Suprapubic skin (tissue), 4 donors: ENCODE measurements at regions not wholly inside any gene's neighbourhood (a gene's known extent, or its start where the extent isn't known, plus 50 kb on each side); places are given as distances from the start of the nearest gene placed in this dataset.

ENCODE experiments used
- DNase-seq, 2 donors: peaks; one replicate each; pipeline ENCODE4 v3.0.0-alpha.2; 2019; ENCODE audit warnings: low spot score in 2 of 2
- H3K27ac ChIP-seq: fragments of 200-600 bp; sonication (generic); one replicate; pipeline ENCODE4 v1.5.1; 2019
- H3K27me3 ChIP-seq: fragments of 200-600 bp; sonication (generic); one replicate; pipeline ENCODE4 v1.5.1; 2019
- H3K36me3 ChIP-seq: fragments of 200-600 bp; sonication (generic); one replicate; pipeline ENCODE4 v1.5.1; 2019
- H3K4me1 ChIP-seq: fragments of 200-600 bp; sonication (generic); one replicate; pipeline ENCODE4 v1.5.1; 2019
- H3K4me3 ChIP-seq: fragments of 200-600 bp; sonication (generic); one replicate; pipeline ENCODE4 v1.5.1; 2019; ENCODE audit warnings: mild to moderate bottlenecking
- H3K9me3 ChIP-seq: fragments of 200-600 bp; sonication (generic); one replicate; pipeline ENCODE4 v1.5.1; 2019
- EP300 ChIP-seq: sonication (generic); formaldehyde crosslinking; IDR thresholded peaks from one replicate; pipeline ENCODE4 v1.6.1; 2017; ENCODE audit warnings: antibody characterized with exemption
- POLR2A ChIP-seq, 2 donors: fragments of 450-650 bp; IDR thresholded peaks; one replicate each; pipeline ENCODE4 v1.6.1; 2017; ENCODE audit warnings: antibody characterized with exemption in 2 of 2, mild to moderate bottlenecking in 2 of 2, moderate library complexity in 2 of 2
- POLR2AphosphoS5 ChIP-seq, 3 donors: sonication (generic); formaldehyde crosslinking; IDR thresholded peaks; one replicate each; pipeline ENCODE4 v1.6.1; 2017; ENCODE audit warnings: antibody characterized with exemption in 3 of 3
- WGBS: methylation state at CpG from one replicate; pipeline ENCODE4 v1.1.5; 2018; 5-methylcytosine and 5-hydroxymethylcytosine counted together
- TF ChIP-seq, protein P1 (sequence below), 2 donors: fragments of 200-600 bp in 1 of 2; fragments of 450-650 bp in 1 of 2; sonication (generic) in 1 of 2; IDR thresholded peaks; one replicate each; pipeline ENCODE4 v1.5.1; 2016 to 2019; ENCODE audit warnings: antibody characterized with exemption in 2 of 2, mild to moderate bottlenecking in 1 of 2, moderate library complexity in 1 of 2

DNA sequence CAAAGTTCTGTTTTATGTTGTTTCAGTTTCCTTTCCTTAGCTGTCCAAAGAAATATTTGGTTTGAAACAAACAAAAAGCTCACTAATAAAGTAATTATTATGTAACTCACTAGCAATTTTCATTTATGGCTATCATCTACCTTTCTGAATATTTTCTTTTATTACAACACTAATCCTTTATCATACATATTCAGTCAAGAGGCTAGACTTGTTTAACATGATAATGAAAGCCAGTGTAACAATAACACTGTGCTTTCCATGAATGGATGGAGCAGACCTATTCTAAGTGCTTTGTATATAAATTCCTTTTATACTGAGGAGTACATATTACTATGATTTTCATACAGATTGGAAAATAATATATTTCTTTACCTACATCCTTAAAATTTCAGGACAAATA is 972.8 kb upstream of the ADGRL4 start:
- TF ChIP-seq POLR2AphosphoS5 (IDR thresholded peaks at IDR 0.05) (no peak), POLR2A (IDR thresholded peaks at IDR 0.05) (no peak), EP300 (no peak)
- TF ChIP-seq, protein P1, sequence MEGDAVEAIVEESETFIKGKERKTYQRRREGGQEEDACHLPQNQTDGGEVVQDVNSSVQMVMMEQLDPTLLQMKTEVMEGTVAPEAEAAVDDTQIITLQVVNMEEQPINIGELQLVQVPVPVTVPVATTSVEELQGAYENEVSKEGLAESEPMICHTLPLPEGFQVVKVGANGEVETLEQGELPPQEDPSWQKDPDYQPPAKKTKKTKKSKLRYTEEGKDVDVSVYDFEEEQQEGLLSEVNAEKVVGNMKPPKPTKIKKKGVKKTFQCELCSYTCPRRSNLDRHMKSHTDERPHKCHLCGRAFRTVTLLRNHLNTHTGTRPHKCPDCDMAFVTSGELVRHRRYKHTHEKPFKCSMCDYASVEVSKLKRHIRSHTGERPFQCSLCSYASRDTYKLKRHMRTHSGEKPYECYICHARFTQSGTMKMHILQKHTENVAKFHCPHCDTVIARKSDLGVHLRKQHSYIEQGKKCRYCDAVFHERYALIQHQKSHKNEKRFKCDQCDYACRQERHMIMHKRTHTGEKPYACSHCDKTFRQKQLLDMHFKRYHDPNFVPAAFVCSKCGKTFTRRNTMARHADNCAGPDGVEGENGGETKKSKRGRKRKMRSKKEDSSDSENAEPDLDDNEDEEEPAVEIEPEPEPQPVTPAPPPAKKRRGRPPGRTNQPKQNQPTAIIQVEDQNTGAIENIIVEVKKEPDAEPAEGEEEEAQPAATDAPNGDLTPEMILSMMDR (IDR thresholded peaks at IDR 0.05): no peak
- Histone ChIP-seq H3K4me3 (no peak overlapping the region), H3K9me3 (no peaks in the 10 kb centered on the region), H3K36me3 (no peaks in the 10 kb centered on the region), H3K4me1 (peaks cover 11% of the 10 kb centered on the region), H3K27ac (no peak overlapping the region), H3K27me3 (no peaks in the 10 kb centered on the region)
- DNase-seq: no peak

DNA sequence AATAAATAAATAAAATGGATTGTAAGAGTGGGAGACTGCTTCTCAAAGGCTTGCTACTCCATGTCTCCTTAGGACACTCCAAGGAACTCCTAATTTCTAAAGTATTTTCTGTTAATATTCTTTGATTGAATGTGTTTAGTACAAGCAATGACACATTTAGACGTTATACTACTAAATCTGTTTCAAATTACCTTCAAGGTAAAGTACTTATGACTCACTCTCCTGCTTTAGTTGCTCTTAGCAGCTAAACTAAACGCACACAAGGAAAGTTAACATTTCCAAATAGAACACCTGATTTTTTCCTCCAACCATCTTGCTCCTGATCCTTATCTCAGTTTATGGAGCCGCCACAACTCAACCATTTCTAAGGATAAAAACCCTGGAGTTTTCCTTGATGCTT is 969.8 kb upstream of the ADGRL4 start:
- no peaks in the 10 kb centered on the region for H3K4me1 ChIP-seq
- no peak overlapping the region for H3K4me3 ChIP-seq
- H3K27me3 ChIP-seq: no peaks in the 10 kb centered on the region
- no peaks in the 10 kb centered on the region for H3K36me3 ChIP-seq
- H3K27ac ChIP-seq: no peak overlapping the region
- TF ChIP-seq, protein P1 (IDR thresholded peaks at IDR 0.05): no peak
- TF ChIP-seq POLR2A (IDR thresholded peaks at IDR 0.05) (no peak), EP300 (no peak), POLR2AphosphoS5 (IDR thresholded peaks at IDR 0.05) (no peak)
- no peaks in the 10 kb centered on the region for H3K9me3 ChIP-seq
- 62% methylated on average over 3 of the region's 3 CpGs for WGBS
- no peak for DNase-seq

DNA sequence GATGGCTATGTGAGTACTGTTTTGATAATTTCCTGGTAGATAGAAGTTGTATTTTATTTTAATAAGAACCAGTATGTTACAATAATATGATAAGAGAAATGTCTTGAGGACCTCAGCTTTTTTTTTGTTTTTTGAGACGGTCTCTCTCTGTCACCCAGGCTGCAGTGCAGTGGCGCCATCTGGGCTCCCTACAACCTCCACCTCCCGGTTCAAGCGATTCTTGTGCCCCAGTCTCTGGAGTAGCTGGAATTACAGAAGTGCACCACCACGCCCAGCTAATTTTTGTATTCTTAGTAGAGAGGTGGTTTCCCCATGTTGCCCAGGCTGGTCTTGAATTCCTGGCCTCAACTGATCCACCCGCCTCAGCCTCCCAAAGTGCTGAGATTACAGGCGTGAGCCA is 968.1 kb upstream of the ADGRL4 start:
- TF ChIP-seq POLR2AphosphoS5 (IDR thresholded peaks at IDR 0.05) (no peak), EP300 (no peak), POLR2A (IDR thresholded peaks at IDR 0.05) (no peak)
- TF ChIP-seq, protein P1 (IDR thresholded peaks at IDR 0.05): no peak
- Histone ChIP-seq H3K4me1 (no peaks in the 10 kb centered on the region), H3K9me3 (no peaks in the 10 kb centered on the region), H3K36me3 (no peaks in the 10 kb centered on the region), H3K4me3 (no peak overlapping the region), H3K27ac (no peak overlapping the region), H3K27me3 (no peaks in the 10 kb centered on the region)
- no peak for DNase-seq
- WGBS: 93% methylated on average over 7 of the region's 7 CpGs

DNA sequence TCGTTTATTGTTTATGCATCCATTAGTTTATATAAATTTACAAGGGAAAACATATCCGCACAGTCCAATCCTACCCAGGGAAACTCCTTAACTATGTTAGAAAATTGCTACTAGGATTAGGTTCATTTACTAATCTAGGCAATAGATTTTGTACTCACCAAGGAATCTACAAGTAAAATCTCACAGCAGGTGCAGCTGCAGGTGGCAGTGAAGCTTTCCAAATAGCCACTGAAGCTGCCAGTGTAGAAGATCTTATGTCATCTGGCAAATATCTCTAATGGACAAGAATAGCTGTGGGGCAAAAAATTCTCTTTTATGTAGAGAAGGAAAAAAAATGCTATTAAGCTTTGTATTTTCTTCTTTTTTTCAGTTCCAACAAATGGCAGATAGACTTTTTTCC is 963.4 kb upstream of the ADGRL4 start:
- Histone ChIP-seq H3K27me3 (no peaks in the 10 kb centered on the region), H3K4me3 (no peak overlapping the region), H3K9me3 (no peaks in the 10 kb centered on the region), H3K27ac (no peak overlapping the region), H3K36me3 (no peaks in the 10 kb centered on the region), H3K4me1 (no peaks in the 10 kb centered on the region)
- TF ChIP-seq POLR2A (IDR thresholded peaks at IDR 0.05) (no peak), EP300 (no peak), POLR2AphosphoS5 (IDR thresholded peaks at IDR 0.05) (no peak)
- TF ChIP-seq, protein P1 (IDR thresholded peaks at IDR 0.05): no peak
- no peak for DNase-seq
- 61% methylated on average over 2 of the region's 2 CpGs for WGBS

DNA sequence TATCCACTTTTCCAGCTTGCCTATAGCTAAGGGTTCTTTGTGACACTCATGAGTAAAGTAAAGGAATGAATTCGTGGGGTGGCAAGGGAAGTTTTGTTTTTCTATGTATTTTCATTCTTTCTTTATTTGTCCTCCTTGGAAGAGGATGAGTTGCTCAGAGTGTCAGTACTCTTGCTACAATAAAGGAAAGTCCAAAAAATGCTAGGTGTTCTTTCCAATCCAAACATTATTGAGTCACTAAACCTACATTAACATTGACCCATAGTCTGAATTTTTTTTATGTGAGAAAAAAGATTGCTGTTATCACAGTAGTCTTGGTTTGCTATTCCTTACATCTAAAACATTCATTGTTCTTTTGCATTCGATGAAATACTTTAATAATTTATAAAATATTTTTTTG is 959.9 kb upstream of the ADGRL4 start:
- H3K4me3 ChIP-seq: no peak overlapping the region
- DNase-seq: no peak
- H3K4me1 ChIP-seq: no peaks in the 10 kb centered on the region
- no peak overlapping the region for H3K27ac ChIP-seq
- no peaks in the 10 kb centered on the region for H3K9me3 ChIP-seq
- no peak for TF ChIP-seq EP300
- TF ChIP-seq POLR2AphosphoS5 (IDR thresholded peaks at IDR 0.05): no peak
- TF ChIP-seq POLR2A (IDR thresholded peaks at IDR 0.05): no peak
- TF ChIP-seq, protein P1 (IDR thresholded peaks at IDR 0.05): no peak
- no peaks in the 10 kb centered on the region for H3K27me3 ChIP-seq
- H3K36me3 ChIP-seq: no peaks in the 10 kb centered on the region
- 81% methylated on average over 2 of the region's 2 CpGs for WGBS
